Epithelial cell of proximal tubule (primary cell): ENCODE measurements at regions not wholly inside any gene's neighbourhood (a gene's known extent, or its start where the extent isn't known, plus 50 kb on each side); places are given as distances from the start of the nearest gene placed in this dataset.
"Not testable (repeated sequence)": the region's sequence is repeated elsewhere in the genome, so short reads cannot be mapped to it uniquely, and the experiment has no call there.

Experiments
- DNase-seq: peaks from one replicate; pipeline ENCODE4 v3.0.0-alpha.2; 2011; ENCODE audit warnings: low read depth
- H3K4me3 ChIP-seq: 2 replicates; pipeline ENCODE4 v1.5.1; 2011; ENCODE audit warnings: low read depth, mild to moderate bottlenecking, low read length
- CTCF ChIP-seq: conservative IDR thresholded peaks from 2 replicates; pipeline ENCODE4 v1.5.1; 2012; ENCODE audit warnings: low read depth, mild to moderate bottlenecking, low read length

- no peak overlapping the region for H3K4me3 ChIP-seq
- TF ChIP-seq CTCF = no peak
- DNase-seq = no peak
Measured at GRCh38 chr6:163862701-163863100, 448.2 kb downstream of the QKI start.

GRCh38 chr6:163861627-163862026 lies 447.1 kb downstream of the QKI start:
- DNase-seq = no peak

GRCh38 chr6:163860287-163861081 lies 446.0 kb downstream of the QKI start:
- no peak for DNase-seq
- TF ChIP-seq CTCF = no peak
- H3K4me3 ChIP-seq = no peak overlapping the region

More at GRCh38 chr6:163861627-163862026, 447.1 kb downstream of the QKI start:
- no peak for TF ChIP-seq CTCF
- H3K4me3 ChIP-seq = no peak overlapping the region

GRCh38 chr6:163858870-163859269 lies 444.4 kb downstream of the QKI start:
- not testable (repeated sequence) for DNase-seq, H3K4me3 ChIP-seq

GRCh38 chr6:163857421-163857820 lies 442.9 kb downstream of the QKI start:
- no peak for DNase-seq
- H3K4me3 ChIP-seq = no peak overlapping the region
- no peak for TF ChIP-seq CTCF

- TF ChIP-seq CTCF = no peak
Measured at GRCh38 chr6:163850874-163851273, 436.4 kb downstream of the QKI start.

GRCh38 chr6:163844761-163845160 lies 430.2 kb downstream of the QKI start:
- no peak for DNase-seq
- H3K4me3 ChIP-seq = no peak overlapping the region
- TF ChIP-seq CTCF = no peak

More at GRCh38 chr6:163850874-163851273, 436.4 kb downstream of the QKI start:
- no peak overlapping the region for H3K4me3 ChIP-seq
- no peak for DNase-seq
